T-cell (primary cell): ENCODE measurements at regions not wholly inside any gene's neighbourhood (a gene's known extent, or its start where the extent isn't known, plus 50 kb on each side); places are given as distances from the start of the nearest gene placed in this dataset.
A peak's percentile ranks its signal among the peaks of the same experiment; 100 is the strongest.

Experiments used
- ATAC-seq, 4 experiments: fragments of 200-7000 bp in 3 of 4; fragments of 150-1000 bp in 1 of 4; cut with Tn5 transposase; replicated peaks in 1 of 4; 1 replicate in 3 of 4; 2 replicates in 1 of 4; pipeline ENCODE4 v1.10.0; 2021; ENCODE audit warnings: moderate library complexity in 3 of 4, mild to moderate bottlenecking in 2 of 4, moderate number of reproducible peaks in 1 of 4
- CTCF ChIA-PET, 2 donors: fragments of 300-600 bp; sonication (Branson Sonifier 250); formaldehyde crosslinking; loops; one replicate each; lab custom pipeline; 2022; ENCODE audit warnings: antibody characterized with exemption in 2 of 2; lab: Charles Lee
- POLR2A ChIA-PET, 2 donors: fragments of 300-600 bp; sonication (Branson Sonifier 250); formaldehyde crosslinking; loops; one replicate each; lab custom pipeline; 2022; ENCODE audit warnings: antibody characterized with exemption in 2 of 2; lab: Charles Lee
- DNase-seq, 35 experiments: peaks; one replicate each; pipeline versions ENCODE4 v3.0.0 to v3.0.0-alpha.2; 2013 to 2023
- H3K27ac ChIP-seq: one replicate; pipeline ENCODE4 v1.5.1; 2013; ENCODE audit warnings: low read length
- H3K27me3 ChIP-seq, 2 experiments: replicated peaks in 1 of 2; 1 replicate in 1 of 2; 2 replicates in 1 of 2; pipeline versions ENCODE4 v1.6.1 to v1.7.0; 2013; ENCODE audit warnings: low read length in 1 of 2, mixed read lengths in 1 of 2; ENCODE audit not compliant: control insufficient read depth in 2 of 2, insufficient read depth in 2 of 2; ENCODE audit errors: extremely low read depth in 1 of 2
- H3K36me3 ChIP-seq, 2 donors: 1 replicate in 1 of 2; 2 replicates in 1 of 2; pipeline versions ENCODE4 v1.6.1 to v1.7.0; 2013; ENCODE audit warnings: low read length in 1 of 2; ENCODE audit not compliant: control insufficient read depth in 2 of 2, insufficient read depth in 1 of 2; ENCODE audit errors: extremely low read depth in 1 of 2
- H3K4me1 ChIP-seq, 2 experiments: 1 replicate in 1 of 2; 2 replicates in 1 of 2; pipeline versions ENCODE4 v1.6.1 to v1.7.0; 2013; ENCODE audit warnings: low read length in 2 of 2, mixed read lengths in 1 of 2; ENCODE audit not compliant: insufficient read depth in 2 of 2, control insufficient read depth in 1 of 2; ENCODE audit errors: extremely low read depth in 1 of 2
- H3K4me3 ChIP-seq, 2 donors: 1 replicate in 1 of 2; 2 replicates in 1 of 2; pipeline versions ENCODE4 v1.5.1 to v1.7.0; 2013; ENCODE audit warnings: mild to moderate bottlenecking in 2 of 2, low read length in 1 of 2, moderate library complexity in 1 of 2; ENCODE audit not compliant: control insufficient read depth in 1 of 2; ENCODE audit errors: extremely low read depth in 1 of 2
- H3K9me3 ChIP-seq: 2 replicates; pipeline ENCODE4 v1.7.0; 2013
- H3K27ac Mint-ChIP-seq, 2 donors: one replicate each; pipeline ENCODE4 v1.8.0; 2020 to 2021; ENCODE audit warnings: mild to moderate bottlenecking in 2 of 2, mixed read lengths in 2 of 2
- H3K27me3 Mint-ChIP-seq, 2 donors: one replicate each; pipeline ENCODE4 v1.8.0; 2021 to 2022; ENCODE audit warnings: mixed read lengths in 2 of 2
- H3K36me3 Mint-ChIP-seq: one replicate; pipeline ENCODE4 v1.8.0; 2021; ENCODE audit warnings: mixed read lengths
- H3K4me1 Mint-ChIP-seq, 3 donors: one replicate each; pipeline ENCODE4 v1.8.0; 2020 to 2022; ENCODE audit warnings: mixed read lengths in 3 of 3, mild to moderate bottlenecking in 1 of 3
- H3K4me3 Mint-ChIP-seq, 3 donors: one replicate each; pipeline ENCODE4 v1.8.0; 2020 to 2022; ENCODE audit warnings: mild to moderate bottlenecking in 3 of 3, mixed read lengths in 3 of 3, moderate library complexity in 3 of 3
- H3K9me3 Mint-ChIP-seq, 3 donors: one replicate each; pipeline ENCODE4 v1.8.0; 2020 to 2022; ENCODE audit warnings: mixed read lengths in 3 of 3
- WGBS: methylation state at CpG from one replicate; pipeline ENCODE4 v1.1.5; 2013; ENCODE audit warnings: missing lambda C conversion rate; ENCODE audit not compliant: insufficient coverage; 5-methylcytosine and 5-hydroxymethylcytosine counted together

DNA sequence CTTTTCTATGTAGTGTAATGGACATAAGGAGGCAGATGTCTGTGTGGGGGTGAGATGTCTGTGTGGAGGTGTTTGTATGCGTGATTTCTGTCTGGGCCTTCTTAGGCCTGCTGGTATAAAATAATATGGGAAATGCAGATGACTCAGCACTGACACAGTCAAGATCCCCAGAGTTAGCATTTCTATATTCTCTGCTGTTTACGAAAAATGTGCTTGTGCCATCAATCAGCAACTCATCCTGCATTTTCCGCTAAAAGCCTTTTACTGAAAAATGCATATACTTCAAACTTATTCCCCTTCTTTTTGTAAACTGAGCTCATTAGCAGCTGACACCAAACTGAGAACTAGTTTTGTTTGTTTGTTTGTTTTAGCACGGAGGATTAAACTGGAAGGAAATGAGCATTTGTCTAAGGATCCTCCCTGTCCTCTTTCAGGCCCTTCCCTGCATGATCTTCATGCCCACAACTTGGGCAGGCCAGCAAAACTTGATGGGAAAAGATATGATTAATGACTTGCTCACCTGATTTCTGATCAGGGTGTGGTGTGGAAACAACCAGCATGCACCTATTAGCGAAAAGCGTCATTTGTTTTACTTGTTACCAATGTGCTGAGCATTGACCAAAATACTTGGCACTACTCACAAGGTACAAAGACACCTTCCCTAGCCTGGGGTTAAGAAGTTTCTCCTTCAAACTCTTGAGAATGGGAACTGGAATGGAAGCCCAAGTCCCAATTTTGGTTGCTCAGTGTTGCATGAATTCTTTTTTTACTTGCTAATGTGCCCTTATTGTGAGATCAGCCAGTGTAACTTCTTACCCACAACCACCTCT is 77.4 kb downstream of the NDUFS5 start:
- H3K27ac ChIP-seq, result no peak overlapping the region
- Mint-ChIP-seq H3K4me1 (peaks cover 29 to 40% (median 37%) of the 10 kb centered on the region in 3 donors), H3K4me3 (peak overlapping the region; percentile 48 to 78 (median 65)), H3K27ac (peak overlapping the region in 1 of 2 donors; percentile 70), H3K36me3 (no peaks in the 10 kb centered on the region), H3K27me3 (no peaks in the 10 kb centered on the region), H3K9me3 (no peaks in the 10 kb centered on the region)
- ChIA-PET CTCF (interaction anchor here in 1 of 2 donors (0.6 to 1.0 kb wide), 3 partner anchors 12 to 354 kb away, joined by 3 to 4 read pairs (median 3); no protein-coding TSS in a partner anchor), POLR2A (interaction anchor here in 1 of 2 donors (0.7 kb wide), 1 partner anchor 77 kb away, joined by 3 read pairs; the partner anchor contains the start of gene NDUFS5)
- H3K27me3 ChIP-seq, result peaks cover 0 to 11% of the 10 kb centered on the region in 2 experiments
- no peaks in the 10 kb centered on the region for H3K9me3 ChIP-seq
- ATAC-seq (no peak), DNase-seq (no peak)
- WGBS, result 70% methylated on average over 2 of the region's 6 CpGs
- peaks cover 7 to 22% of the 10 kb centered on the region in 2 experiments for H3K4me1 ChIP-seq
- H3K4me3 ChIP-seq, result no peak overlapping the region
- no peaks in the 10 kb centered on the region for H3K36me3 ChIP-seq

DNA sequence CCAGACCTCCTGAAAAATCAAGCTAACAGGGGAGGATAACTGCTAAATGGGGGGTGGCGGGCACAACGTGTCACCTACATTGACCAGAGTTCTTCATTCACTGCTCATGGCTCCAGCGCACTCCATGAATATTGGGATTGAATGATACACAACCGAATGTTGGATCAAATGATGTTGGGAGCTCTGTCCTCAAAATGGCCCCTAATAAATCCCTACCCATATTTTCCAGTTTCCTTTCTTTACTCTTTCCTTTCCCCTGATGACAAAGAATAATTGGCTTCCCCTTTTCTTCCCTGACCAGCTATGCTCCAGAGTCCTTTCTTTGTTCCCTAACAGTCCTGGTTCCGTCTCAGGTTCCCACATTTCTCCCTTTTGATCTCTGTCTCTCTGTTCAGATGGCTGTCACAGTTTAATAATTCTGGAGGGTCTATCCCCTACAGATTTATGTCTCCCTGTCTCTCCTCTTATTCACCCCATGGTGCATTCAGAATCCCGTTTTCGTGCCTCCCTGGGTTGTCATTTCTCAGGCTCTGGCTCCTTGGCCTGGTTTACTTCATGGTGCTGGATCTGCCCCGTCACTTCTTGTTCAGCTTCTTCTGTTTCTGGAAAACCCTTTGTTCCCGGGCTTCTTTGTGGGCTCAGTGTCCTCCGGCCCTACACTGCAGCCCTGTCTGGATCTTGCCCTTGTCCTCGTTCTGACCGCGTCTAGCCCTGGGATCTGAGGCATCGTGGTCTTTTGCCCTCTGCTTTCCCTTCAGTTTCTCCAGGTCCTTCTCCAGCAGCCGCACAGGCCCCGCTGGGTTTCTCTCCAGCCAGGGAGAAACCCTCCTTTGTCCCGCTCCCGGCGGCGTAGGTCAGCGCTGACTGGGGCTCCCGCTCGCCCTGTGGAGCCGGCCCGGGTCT is 78.3 kb downstream of the NDUFS5 start:
- Mint-ChIP-seq H3K4me1 (peaks cover 25 to 36% (median 33%) of the 10 kb centered on the region in 3 donors), H3K36me3 (no peaks in the 10 kb centered on the region), H3K9me3 (no peaks in the 10 kb centered on the region), H3K27ac (peak overlapping the region in 1 of 2 donors; percentile 70), H3K27me3 (no peaks in the 10 kb centered on the region), H3K4me3 (peak overlapping the region; percentile 48 to 78 (median 65))
- Histone ChIP-seq H3K4me1 (peaks cover 7 to 19% of the 10 kb centered on the region in 2 experiments), H3K27ac (no peak overlapping the region), H3K36me3 (no peaks in the 10 kb centered on the region), H3K9me3 (no peaks in the 10 kb centered on the region), H3K27me3 (peaks cover 0 to 11% of the 10 kb centered on the region in 2 experiments), H3K4me3 (no peak overlapping the region)
- ATAC-seq (no peak), DNase-seq (no peak)
- 78% methylated on average over 22 of the region's 25 CpGs for WGBS
- POLR2A ChIA-PET, result no interaction called here
- CTCF ChIA-PET, result interaction anchor here in 1 of 2 donors (0.6 kb wide), 1 partner anchor 353 kb away, joined by 3 read pairs; no protein-coding TSS in a partner anchor

DNA sequence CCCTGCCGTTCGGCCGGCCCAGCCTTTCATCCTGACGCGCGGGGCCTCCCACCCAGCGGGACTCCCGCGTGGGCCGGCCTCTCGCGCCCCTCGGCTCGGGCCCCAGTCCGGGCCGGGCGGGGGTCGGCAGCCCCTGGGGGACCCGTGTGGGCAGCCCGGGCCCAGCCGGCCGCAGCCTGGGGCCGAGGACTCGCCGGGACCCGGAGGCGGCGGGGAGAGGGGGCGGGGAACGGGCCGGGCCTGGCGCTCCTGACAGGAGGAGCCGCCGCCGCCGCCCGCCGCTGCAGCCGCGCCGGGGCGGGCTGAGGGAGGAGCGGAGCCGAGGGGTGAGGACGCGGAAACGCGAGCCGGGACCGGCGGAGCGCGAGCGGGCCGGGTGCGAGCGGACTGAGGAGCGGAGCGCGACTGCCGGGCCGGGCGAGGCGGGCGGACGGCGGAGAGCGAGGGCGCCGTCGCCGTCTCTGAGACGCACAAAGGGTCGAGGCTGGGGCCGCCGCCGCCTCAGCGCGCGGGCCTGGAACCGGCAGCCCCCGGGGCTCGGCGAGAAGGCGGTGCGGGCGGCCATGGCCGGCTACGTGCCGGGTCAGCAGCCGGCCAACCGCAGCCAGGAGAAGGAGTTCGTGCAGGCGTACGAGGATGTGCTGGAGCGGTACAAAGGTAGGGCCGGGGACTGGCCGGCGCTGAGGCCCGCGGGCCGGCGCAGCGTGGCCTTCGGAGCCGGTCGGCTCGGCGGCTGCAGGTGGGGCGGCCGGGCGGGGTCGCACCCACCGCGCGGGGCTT is 79.1 kb downstream of the NDUFS5 start:
- no peak overlapping the region for H3K27ac Mint-ChIP-seq
- POLR2A ChIA-PET, result no interaction called here

DNA sequence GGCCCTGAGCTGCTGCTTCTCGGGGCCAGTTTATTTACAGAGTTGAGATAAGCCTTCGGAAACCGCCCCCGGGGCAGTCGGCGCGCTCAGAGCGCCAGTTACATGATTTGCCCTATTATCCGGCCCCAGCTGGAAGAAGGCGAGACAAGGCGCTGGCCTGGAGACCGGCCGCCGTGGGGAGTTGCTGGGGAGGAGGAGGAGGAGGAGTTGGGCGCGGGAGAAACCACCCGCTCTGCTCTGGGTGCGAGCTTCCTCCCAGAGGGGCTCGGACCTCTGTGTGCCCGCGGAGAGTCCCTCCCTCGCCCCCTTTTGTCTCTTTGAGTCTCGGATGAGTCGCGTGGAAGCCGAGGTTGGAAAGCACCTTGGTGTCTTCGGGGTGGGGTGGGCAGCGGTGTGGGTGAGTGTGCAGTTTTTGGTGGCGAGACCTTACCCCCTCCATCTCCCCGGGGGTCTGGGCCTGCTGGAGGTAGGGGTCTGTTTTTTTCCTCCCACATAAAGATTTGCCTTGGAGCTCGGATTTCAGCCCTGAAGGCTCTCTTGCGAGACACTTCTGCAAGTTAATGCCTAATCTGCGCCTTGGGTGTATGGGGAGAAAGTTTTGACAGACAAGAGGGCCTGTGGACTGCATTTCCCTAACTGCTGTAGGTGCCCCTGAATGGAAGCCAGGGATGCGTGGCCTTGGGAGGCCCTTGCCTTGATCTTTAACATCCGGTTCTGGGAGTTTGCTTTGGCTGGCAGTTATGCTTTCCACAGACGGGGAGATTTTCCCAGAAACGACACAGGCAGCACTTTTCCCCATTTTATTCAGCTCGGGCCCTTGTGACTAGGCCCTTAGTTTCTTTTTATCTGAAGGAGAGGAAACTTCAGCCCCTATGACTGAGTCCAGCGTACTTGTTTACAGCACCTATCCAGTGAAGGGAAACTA is 80.0 kb downstream of the NDUFS5 start:
- DNase-seq, result peak in 13 of 35 experiments; percentile 8 to 49 (median 22)
- peaks cover 25 to 36% (median 33%) of the 10 kb centered on the region in 3 donors for H3K4me1 Mint-ChIP-seq
- Histone ChIP-seq H3K9me3 (no peaks in the 10 kb centered on the region), H3K36me3 (no peaks in the 10 kb centered on the region), H3K4me1 (peaks cover 7 to 19% of the 10 kb centered on the region in 2 experiments), H3K27me3 (peaks cover 0 to 11% of the 10 kb centered on the region in 2 experiments), H3K4me3 (peak overlapping the region; percentile 65 to 79), H3K27ac (no peak overlapping the region)
- peak overlapping the region in 1 of 2 donors; percentile 22 for H3K27ac Mint-ChIP-seq
- no peaks in the 10 kb centered on the region for H3K27me3 Mint-ChIP-seq
- H3K9me3 Mint-ChIP-seq, result no peaks in the 10 kb centered on the region
- WGBS, result 11% methylated on average over 18 of the region's 39 CpGs
- ChIA-PET POLR2A (no interaction called here), CTCF (interaction anchor here in 1 of 2 donors (0.8 to 1.9 kb wide), 2 partner anchors 86 to 431 kb away, joined by 4 to 5 read pairs; no protein-coding TSS in a partner anchor)
- peak; percentile 27 to 39 (median 30) for ATAC-seq
- peak overlapping the region in 2 of 3 donors; percentile 81 for H3K4me3 Mint-ChIP-seq
- no peaks in the 10 kb centered on the region for H3K36me3 Mint-ChIP-seq

More for the DNA sequence above, 79.1 kb downstream of the NDUFS5 start:
- Histone ChIP-seq H3K9me3 (no peaks in the 10 kb centered on the region), H3K4me3 (peak overlapping the region; percentile 65 to 79), H3K4me1 (peaks cover 7 to 19% of the 10 kb centered on the region in 2 experiments), H3K27ac (no peak overlapping the region), H3K36me3 (no peaks in the 10 kb centered on the region), H3K27me3 (peaks cover 0 to 11% of the 10 kb centered on the region in 2 experiments)
- H3K4me3 Mint-ChIP-seq, result peak overlapping the region in 2 of 3 donors; percentile 78 to 81
- no peaks in the 10 kb centered on the region for H3K9me3 Mint-ChIP-seq
- no peaks in the 10 kb centered on the region for H3K36me3 Mint-ChIP-seq
- CTCF ChIA-PET, result no interaction called here
- no peaks in the 10 kb centered on the region for H3K27me3 Mint-ChIP-seq
- H3K4me1 Mint-ChIP-seq, result peaks cover 25 to 36% (median 33%) of the 10 kb centered on the region in 3 donors
- DNase-seq, result peak in 34 of 35 experiments; percentile 18 to 75 (median 50)
- 2% methylated on average over 113 of the region's 116 CpGs for WGBS
- ATAC-seq, result peak; percentile 83 to 92 (median 90)

DNA sequence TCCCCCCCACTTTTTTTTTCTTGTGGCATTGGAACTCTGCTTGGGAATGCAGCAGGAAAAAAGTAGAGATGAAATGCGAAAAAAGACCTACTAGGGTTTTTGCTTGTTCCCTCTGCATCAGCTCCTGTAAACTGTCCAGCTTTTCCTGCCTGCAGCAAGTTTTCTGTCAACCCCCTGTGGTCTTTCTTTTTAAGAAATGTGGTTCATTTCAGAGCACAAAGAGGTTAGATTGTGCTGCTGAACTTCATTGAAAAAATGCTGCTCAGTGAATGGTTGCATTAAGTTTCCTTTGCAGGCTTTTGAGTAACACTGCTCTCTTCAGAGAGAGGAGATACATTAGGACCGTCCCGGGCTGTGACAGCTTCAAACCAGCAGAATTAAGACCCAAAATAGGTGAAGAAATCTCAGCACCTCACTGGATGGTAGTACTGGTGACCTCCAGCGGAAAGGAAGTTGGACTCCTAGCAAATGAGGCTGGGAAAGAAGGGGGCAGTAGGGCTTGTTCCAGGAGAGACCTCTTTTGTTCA is 80.7 kb downstream of the NDUFS5 start:
- Histone ChIP-seq H3K4me3 (peak overlapping the region in 1 of 2 donors; percentile 11), H3K4me1 (peaks cover 7 to 19% of the 10 kb centered on the region in 2 experiments), H3K36me3 (no peaks in the 10 kb centered on the region), H3K9me3 (no peaks in the 10 kb centered on the region), H3K27ac (no peak overlapping the region), H3K27me3 (peaks cover 0 to 11% of the 10 kb centered on the region in 2 experiments)
- no peak overlapping the region for H3K4me3 Mint-ChIP-seq
- no peaks in the 10 kb centered on the region for H3K9me3 Mint-ChIP-seq
- H3K27ac Mint-ChIP-seq, result no peak overlapping the region
- no peaks in the 10 kb centered on the region for H3K36me3 Mint-ChIP-seq
- H3K4me1 Mint-ChIP-seq, result peaks cover 25 to 36% (median 33%) of the 10 kb centered on the region in 3 donors
- ATAC-seq (no peak), DNase-seq (no peak)
- CTCF ChIA-PET, result interaction anchor here in 1 of 2 donors (0.8 to 1.9 kb wide), 2 partner anchors 85 to 430 kb away, joined by 4 to 5 read pairs; no protein-coding TSS in a partner anchor
- POLR2A ChIA-PET, result interaction anchor here in 1 of 2 donors (0.6 kb wide), 1 partner anchor 12 kb away, joined by 3 read pairs; no protein-coding TSS in a partner anchor
- H3K27me3 Mint-ChIP-seq, result no peaks in the 10 kb centered on the region
- WGBS, result 89% methylated on average over 1 of the region's 4 CpGs
